ENCODE measurements at regions not wholly inside any gene's neighbourhood (a gene's known extent, or its start where the extent isn't known, plus 50 kb on each side); places are given as distances from the start of the nearest gene placed in this dataset.

- H3K4me3 ChIP-seq (ENCODE audit: low read depth in 2 of 2, low read length in 2 of 2), result no peak overlapping the region
- ATAC-seq (no peak), DNase-seq (ENCODE audit: low read depth, low spot score) (no peak)
- intact Hi-C loops (cut with micrococcal nuclease; ENCODE audit: unreplicated experiment) (no loop called here), in situ Hi-C loops (cut with HindIII; ENCODE audit: low pct_unique_long_range_greater_than_20kb, low sequenced_read_pairs) (no loop called here)
- no peaks in the 10 kb centered on the region for H3K36me3 ChIP-seq (ENCODE audit: control insufficient read depth, insufficient read depth, low read length)
- TF ChIP-seq, protein P1, sequence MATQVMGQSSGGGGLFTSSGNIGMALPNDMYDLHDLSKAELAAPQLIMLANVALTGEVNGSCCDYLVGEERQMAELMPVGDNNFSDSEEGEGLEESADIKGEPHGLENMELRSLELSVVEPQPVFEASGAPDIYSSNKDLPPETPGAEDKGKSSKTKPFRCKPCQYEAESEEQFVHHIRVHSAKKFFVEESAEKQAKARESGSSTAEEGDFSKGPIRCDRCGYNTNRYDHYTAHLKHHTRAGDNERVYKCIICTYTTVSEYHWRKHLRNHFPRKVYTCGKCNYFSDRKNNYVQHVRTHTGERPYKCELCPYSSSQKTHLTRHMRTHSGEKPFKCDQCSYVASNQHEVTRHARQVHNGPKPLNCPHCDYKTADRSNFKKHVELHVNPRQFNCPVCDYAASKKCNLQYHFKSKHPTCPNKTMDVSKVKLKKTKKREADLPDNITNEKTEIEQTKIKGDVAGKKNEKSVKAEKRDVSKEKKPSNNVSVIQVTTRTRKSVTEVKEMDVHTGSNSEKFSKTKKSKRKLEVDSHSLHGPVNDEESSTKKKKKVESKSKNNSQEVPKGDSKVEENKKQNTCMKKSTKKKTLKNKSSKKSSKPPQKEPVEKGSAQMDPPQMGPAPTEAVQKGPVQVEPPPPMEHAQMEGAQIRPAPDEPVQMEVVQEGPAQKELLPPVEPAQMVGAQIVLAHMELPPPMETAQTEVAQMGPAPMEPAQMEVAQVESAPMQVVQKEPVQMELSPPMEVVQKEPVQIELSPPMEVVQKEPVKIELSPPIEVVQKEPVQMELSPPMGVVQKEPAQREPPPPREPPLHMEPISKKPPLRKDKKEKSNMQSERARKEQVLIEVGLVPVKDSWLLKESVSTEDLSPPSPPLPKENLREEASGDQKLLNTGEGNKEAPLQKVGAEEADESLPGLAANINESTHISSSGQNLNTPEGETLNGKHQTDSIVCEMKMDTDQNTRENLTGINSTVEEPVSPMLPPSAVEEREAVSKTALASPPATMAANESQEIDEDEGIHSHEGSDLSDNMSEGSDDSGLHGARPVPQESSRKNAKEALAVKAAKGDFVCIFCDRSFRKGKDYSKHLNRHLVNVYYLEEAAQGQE (IDR thresholded peaks at IDR 0.05; ENCODE audit: insufficient read depth in 1 of 2, low read depth in 2 of 2, low read length in 1 of 2), result no peak
- TF ChIP-seq SIN3A (IDR thresholded peaks at IDR 0.05; ENCODE audit: borderline replicate concordance, insufficient read depth, low read depth, low read length) (no peak), POLR2AphosphoS5 (IDR thresholded peaks at IDR 0.05; ENCODE audit: low read depth, low read length) (no peak), CTCF (IDR thresholded peaks at IDR 0.05) (no peak), TCF7L2 (IDR thresholded peaks at IDR 0.05; ENCODE audit: low read depth, low read length) (no peak)
- no peak overlapping the region for H3K27ac ChIP-seq (ENCODE audit: low read length)
- no TSS peak for BruUV-seq (replicated peaks)
- CTCF ChIA-PET, result no interaction called here
- H3K9me3 ChIP-seq (ENCODE audit: control insufficient read depth, insufficient read depth, low read depth, low read length), result no peaks in the 10 kb centered on the region
- POLR2A ChIA-PET, result no interaction called here
- H3K27me3 ChIP-seq (ENCODE audit: control insufficient read depth, insufficient read depth, low read length), result no peaks in the 10 kb centered on the region
- H3K4me1 ChIP-seq (ENCODE audit: control insufficient read depth, insufficient read depth, low read length), result no peaks in the 10 kb centered on the region; the same call in 1 of the 2 replicates
Measured at GRCh38 chr2:238506371-238507068, 79.8 kb downstream of the ASB1 start.

DNA sequence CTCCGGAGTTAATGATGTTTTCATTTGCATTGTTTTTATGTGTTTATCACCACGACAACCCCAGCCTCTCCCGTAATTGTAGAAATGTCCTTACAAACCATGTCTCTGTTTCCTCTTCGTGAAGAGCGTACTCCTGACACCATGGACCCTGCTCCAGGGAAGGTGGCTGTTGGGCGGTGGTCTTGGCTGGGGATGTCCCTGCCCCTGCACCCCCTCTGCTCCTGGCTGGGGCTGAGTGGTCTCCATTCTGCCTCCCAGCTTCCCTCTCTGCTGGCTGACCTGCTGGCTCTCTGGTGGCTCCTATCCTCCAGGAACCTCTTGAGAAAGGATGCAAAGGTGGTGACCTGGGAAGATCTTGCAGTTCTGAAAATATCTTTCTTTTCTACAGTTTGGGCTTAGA, 81.1 kb downstream of the ASB1 start:
- no peak for ATAC-seq
- no peak for DNase-seq (ENCODE audit: low read depth, low spot score)
- BruUV-seq (replicated peaks), result no TSS peak
- Histone ChIP-seq H3K4me3 (ENCODE audit: low read depth in 2 of 2, low read length in 2 of 2) (no peak overlapping the region), H3K36me3 (ENCODE audit: control insufficient read depth, insufficient read depth, low read length) (no peaks in the 10 kb centered on the region), H3K9me3 (ENCODE audit: control insufficient read depth, insufficient read depth, low read depth, low read length) (no peaks in the 10 kb centered on the region), H3K27me3 (ENCODE audit: control insufficient read depth, insufficient read depth, low read length) (no peaks in the 10 kb centered on the region), H3K27ac (ENCODE audit: low read length) (no peak overlapping the region), H3K4me1 (ENCODE audit: control insufficient read depth, insufficient read depth, low read length) (no peaks in the 10 kb centered on the region; the same call in 1 of the 2 replicates)
- TF ChIP-seq POLR2AphosphoS5 (IDR thresholded peaks at IDR 0.05; ENCODE audit: low read depth, low read length), result no peak
- TF ChIP-seq, protein P1 (IDR thresholded peaks at IDR 0.05; ENCODE audit: insufficient read depth in 1 of 2, low read depth in 2 of 2, low read length in 1 of 2), result no peak
- no peak for TF ChIP-seq TCF7L2 (IDR thresholded peaks at IDR 0.05; ENCODE audit: low read depth, low read length)
- TF ChIP-seq SIN3A (IDR thresholded peaks at IDR 0.05; ENCODE audit: borderline replicate concordance, insufficient read depth, low read depth, low read length), result no peak
- no peak for TF ChIP-seq CTCF (IDR thresholded peaks at IDR 0.05)
- in situ Hi-C loops (cut with HindIII; ENCODE audit: low pct_unique_long_range_greater_than_20kb, low sequenced_read_pairs) (no loop called here), intact Hi-C loops (cut with micrococcal nuclease; ENCODE audit: unreplicated experiment) (no loop called here)
- CTCF ChIA-PET, result no interaction called here
- POLR2A ChIA-PET, result no interaction called here
